GM18505 (cell line): ENCODE measurements at regions not wholly inside any gene's neighbourhood (a gene's known extent, or its start where the extent isn't known, plus 50 kb on each side); places are given as distances from the start of the nearest gene placed in this dataset.

Experiments used
- ATAC-seq: cut with Tn5 transposase; IDR thresholded peaks from one replicate; pipeline ENCODE4 v1.9.1; 2021; ENCODE audit not compliant: unreplicated experiment
- POLR2A ChIP-seq: IDR thresholded peaks from 4 replicates; pipeline ENCODE4 v1.6.1; 2011; ENCODE audit warnings: borderline replicate concordance; ENCODE audit not compliant: insufficient read depth, insufficient read length; ENCODE audit errors: extremely low read depth

GRCh38 chr2:136238286-136239078 is 120.5 kb upstream of the CXCR4 start:
- ATAC-seq, result peak; percentile 87
- no peak for TF ChIP-seq POLR2A

GRCh38 chr2:136236019-136236418 is 118.1 kb upstream of the CXCR4 start:
- no peak for TF ChIP-seq POLR2A

GRCh38 chr2:136235546-136235945 is 117.6 kb upstream of the CXCR4 start:
- no peak for ATAC-seq
- TF ChIP-seq POLR2A, result no peak

More at GRCh38 chr2:136236019-136236418, 118.1 kb upstream of the CXCR4 start:
- ATAC-seq, result no peak

DNA sequence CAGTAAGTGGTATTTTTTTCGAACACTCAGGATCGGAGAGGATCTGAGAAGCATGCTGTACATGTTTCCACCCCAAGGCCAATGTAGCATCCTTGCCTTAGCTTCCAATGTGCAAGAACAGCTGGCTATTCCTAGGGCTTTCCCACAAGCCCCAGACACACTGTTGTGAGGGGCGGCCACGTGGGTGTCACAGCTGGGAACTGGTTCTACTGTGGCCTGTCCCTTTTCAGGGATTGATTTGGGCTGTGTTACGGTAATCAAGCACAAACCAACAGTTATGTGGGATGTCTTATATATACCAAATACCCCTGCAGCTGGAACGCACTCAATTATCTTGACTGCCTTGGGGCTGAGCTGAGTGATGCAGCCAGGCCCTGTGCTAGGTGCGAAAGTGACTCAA is 116.3 kb upstream of the CXCR4 start:
- TF ChIP-seq POLR2A, result no peak
- no peak for ATAC-seq

- TF ChIP-seq POLR2A, result no peak
- no peak for ATAC-seq
Observed at GRCh38 chr2:136233298-136233697, 115.3 kb upstream of the CXCR4 start.

DNA sequence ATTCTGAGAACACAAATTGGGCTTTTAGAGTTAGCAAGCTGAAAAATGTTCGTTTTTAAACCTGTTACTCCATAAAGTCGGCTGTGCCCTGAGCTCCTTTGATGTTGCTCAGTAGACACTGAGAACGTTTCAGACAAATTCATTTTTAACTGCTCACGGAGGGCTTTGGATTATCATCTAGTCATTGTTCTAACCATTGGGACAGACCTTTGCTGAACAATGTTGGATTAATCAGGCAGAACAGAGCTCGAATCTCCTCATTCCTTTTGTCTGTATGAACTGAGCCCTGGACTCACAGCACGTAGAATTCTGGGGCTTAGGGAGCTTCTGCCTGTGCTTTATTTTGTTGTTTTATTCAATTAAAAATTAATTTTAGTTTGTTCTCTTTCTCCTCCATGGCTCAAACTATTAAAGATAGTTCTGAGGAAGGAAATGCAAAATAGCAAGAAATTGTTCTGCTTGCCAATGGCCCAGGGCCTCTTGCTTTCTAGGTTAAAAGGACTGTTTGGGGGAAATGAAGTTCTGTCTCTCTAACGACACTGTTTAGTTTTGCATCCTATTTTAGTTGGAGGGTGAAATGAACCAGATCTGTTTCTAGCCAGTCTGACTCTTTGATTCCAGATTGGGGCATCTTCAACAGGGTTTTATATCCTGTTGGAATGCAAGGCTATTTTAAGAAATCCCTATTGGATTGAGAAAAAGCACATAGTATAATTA is 114.7 kb upstream of the CXCR4 start:
- ATAC-seq, result no peak
- TF ChIP-seq POLR2A, result no peak

DNA sequence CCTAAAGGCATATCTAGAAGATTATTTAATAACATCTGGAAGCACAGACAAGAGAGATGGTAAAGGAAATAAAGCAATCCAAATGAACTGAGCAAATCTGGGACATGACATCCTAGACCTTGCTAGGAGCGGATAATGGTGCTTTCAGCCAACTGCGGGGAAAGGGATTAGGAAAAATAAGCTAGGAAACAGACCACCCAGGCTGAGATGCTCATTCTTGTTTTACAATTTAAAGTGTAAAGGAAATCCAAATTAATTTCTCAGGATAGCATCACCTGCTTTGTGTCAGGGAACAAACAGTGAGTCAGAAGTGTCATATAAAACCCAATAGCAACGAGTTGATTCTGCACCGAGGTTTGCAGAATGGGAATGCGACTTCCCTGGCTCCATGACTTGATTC is 112.5 kb upstream of the CXCR4 start:
- no peak for TF ChIP-seq POLR2A
- ATAC-seq, result no peak

- ATAC-seq, result no peak
- TF ChIP-seq POLR2A, result no peak
Observed at GRCh38 chr2:136226903-136227302, 109.0 kb upstream of the CXCR4 start.

GRCh38 chr2:136225950-136226835 is 108.2 kb upstream of the CXCR4 start:
- ATAC-seq, result peak; percentile 61
- no peak for TF ChIP-seq POLR2A

DNA sequence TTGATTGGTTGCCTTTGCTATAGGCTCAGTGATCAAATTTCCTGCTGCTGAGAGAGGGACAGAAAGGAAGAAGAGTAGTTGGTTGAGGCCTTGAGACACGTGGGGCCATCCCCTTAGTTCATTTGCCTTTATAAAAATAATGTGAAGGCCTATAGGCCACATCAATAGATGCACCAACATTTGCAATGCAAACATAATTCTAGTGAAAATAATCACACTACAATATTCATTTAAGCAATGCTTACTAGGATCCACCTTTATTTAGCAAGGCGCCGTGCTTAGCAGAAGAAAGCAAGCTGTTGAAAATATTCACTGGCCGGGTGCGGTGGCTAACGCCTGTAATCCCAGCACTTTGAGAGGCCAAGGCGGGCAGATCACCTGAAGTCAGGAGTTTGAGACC is 105.3 kb upstream of the CXCR4 start:
- no peak for TF ChIP-seq POLR2A
- ATAC-seq, result no peak

DNA sequence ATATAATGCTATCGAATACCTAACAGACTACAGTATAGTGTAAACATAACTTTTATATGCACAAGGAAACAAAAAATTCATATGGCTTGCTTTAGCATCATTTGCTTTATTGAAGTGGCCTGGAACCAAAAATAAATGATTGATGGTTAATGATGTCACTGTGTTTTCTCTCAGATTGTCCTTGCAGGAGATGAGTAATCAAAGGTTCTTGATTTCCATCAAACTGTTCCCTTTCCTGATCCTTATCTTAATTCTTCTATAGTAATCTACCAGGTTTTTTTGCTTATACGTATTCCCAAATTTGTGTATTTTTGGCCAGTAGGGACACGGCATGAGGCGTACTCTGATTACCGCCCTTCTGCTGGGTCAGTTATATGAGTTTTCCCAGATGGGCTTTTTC is 104.9 kb upstream of the CXCR4 start:
- no peak for TF ChIP-seq POLR2A
- ATAC-seq, result no peak

DNA sequence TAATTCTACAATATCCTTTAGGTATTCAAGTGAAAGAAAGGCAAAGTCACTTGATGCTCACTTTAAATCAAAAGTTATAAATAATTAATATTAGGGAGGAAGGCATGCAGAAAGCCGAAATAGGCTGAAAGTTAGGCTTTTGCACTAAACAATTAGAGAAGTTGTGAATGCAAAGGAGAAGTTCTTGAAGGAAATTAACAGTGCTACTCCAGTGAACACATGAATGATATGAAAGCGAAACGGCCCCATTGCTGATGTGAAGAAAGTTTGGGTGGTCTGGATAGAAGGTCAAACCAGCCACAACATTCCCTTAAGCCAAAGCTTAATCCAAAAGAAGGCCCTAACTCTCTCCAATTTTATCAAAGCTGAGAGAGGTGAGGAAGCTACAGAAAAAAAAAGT is 103.1 kb upstream of the CXCR4 start:
- no peak for TF ChIP-seq POLR2A
- ATAC-seq, result no peak

DNA sequence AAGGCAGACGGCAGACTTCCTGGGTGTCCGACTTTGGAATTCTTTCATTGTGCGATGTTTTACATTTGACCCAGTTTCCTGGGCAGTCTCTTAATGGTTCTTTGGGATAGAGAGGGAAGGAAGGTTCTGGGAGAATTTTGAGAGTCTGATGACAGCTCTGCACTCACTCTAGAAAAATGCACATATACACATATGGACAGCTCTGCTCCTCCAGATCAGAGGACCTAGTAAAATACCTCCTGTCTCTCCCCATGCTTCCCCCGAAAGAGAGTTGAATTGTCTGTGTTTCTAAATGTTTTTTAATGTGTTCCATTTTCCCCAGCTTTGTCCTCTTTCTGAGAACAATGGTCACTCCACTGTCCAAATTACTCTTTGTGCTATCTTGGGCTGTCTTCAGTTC is 102.0 kb upstream of the CXCR4 start:
- no peak for TF ChIP-seq POLR2A
- no peak for ATAC-seq
